NOMO-1 (cell line): ENCODE measurements at regions not wholly inside any gene's neighbourhood (a gene's known extent, or its start where the extent isn't known, plus 50 kb on each side); places are given as distances from the start of the nearest gene placed in this dataset.
"Not testable (repeated sequence)": the region's sequence is repeated elsewhere in the genome, so short reads cannot be mapped to it uniquely, and the experiment has no call there.

Experiments
- DNase-seq, 2 experiments: peaks; one replicate each; lab custom pipeline; 2025; ENCODE audit not compliant: unreplicated experiment in 2 of 2; lab: John Stamatoyannopoulos, UW

DNA sequence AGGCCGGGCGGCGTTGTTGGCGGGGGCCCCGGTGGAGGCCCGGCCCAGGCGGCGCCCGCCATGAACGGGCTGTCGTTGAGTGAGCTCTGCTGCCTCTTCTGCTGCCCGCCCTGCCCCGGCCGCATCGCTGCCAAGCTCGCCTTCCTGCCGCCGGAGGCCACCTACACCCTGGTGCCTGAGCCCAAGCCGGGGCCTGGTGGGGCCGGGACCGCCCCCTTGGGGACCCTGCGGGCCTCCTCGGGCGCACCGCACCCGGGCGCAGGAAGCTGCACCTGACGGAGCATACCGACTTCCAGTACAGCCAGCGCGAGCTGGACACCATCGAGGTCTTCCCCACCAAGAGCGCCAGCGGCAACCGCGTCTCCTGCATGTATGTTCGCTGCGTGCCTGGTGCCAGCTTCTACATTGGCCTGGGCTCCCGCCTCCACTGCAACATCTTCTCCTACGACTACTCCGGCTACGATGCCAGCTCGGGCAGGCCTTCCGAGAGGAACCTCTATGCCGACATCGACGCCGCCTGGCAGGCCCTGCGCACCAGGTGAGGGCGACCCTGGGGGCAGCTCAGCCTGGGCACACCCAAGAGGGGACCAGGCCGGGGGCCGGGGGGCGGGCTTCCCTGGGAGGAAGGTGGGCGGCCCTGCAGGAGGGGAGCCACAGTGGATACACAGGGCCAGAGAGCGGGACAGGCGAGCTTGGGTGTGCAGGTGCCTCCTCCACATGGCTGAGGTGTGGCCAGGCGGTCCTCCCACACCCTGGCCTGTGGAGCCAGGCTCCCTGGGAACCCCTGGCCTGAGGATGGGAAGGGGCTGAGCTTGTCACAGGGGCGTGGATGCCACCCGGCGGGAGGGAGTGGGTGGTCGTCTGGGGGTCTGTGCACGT, 201.6 kb downstream of the USP22 start:
- peak in 1 of 2 experiments; percentile 50 for DNase-seq

DNA sequence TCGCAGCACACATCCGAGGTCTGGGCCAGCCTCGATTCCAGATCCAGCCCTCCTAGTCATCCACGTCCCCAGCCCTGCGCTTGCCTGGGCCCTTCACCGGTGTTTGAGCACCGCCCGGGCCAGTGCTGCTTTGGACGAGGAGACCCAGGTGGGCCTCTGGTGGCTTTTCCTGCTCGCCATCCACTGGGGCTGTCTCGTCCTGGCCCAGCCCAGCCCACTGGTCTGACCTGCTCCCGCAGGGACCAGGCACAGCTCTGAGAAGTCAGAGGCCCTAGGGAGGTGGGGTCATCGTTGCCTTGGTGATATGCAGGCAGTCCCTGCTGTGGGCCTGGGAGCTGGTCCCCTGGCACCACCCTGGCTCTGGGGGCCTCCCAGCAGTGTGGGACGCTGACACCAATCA, 200.8 kb downstream of the USP22 start:
- DNase-seq = peak; percentile 54 to 68

DNA sequence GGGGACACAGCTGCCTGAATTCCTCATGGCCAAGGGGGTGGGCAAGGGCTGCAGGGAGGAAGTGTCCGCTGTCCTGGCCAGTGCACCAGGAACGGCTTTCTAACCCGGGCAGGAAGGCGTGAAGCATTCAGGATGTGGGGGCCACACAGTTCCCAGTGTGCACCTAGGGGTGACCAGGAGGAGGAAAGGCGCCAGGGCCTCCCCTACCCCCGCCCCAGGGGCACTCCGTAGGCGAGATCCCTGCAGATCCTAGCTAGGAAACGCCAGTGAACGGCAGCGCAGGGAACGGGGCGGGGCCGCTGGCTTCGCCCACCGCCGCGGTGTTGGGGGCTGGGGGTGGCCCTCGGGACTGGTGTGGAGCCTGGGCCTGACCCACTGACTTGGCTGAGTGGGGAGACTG, 199.6 kb downstream of the USP22 start:
- not testable (repeated sequence) for DNase-seq

DNA sequence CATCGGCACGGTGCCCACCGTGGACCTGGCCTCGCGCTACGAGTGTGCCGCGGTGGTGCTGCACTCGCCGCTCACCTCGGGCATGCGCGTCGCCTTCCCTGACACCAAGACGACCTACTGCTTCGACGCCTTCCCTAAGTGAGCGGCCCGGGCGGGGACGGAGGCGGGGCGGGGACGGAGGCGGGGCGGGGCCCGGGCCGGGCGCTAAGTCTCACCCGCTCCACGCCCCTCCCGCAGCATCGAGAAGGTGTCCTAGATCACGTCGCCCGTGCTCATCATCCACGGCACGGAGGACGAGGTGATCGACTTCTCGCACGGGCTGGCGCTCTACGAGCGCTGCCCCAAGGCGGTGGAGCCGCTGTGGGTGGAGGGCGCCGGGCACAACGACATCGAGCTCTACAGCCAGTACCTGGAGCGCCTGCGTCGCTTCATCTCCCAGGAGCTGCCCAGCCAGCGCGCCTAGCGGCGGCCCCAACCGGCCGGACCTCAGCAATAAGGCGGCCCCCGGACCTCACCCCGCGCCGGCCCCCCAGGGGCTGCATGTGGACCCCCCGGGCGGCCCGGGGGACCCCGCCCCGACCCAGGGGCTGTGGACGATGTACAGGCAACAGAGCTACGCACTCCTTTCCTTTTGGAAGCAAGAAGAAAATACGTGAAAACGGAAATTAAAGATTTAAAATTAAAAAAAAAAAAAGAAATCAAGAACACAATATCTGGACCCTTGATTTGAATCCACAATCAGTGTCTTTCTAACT, 198.8 kb downstream of the USP22 start:
- DNase-seq = peak; percentile 69 to 90

DNA sequence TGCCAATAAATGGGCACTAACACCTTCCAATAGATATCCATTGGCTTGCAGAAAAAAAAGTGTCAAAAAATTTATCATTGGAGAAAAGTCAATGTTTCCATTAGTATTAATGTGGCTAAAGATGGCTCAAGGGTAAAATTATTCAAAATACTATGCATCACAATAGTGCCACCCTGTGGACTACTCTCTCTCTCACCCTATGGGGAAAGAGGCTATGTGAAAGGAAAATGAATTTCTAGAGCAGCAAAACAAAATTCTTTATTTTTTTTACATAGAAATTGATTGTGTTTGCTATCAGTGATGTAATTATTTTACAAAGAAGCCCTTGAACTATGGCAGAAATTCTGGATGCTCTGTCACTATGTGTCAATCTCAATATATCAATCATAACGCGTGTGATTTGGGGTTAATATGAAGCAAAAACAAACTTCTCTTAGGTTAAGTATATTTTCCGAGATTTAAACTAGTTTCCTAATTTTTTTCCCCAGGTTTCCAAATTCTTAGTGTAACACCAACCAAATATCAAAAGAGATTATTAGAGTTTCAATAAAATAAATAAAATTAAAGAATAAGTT, 193.9 kb downstream of the USP22 start:
- not testable (repeated sequence) for DNase-seq

DNA sequence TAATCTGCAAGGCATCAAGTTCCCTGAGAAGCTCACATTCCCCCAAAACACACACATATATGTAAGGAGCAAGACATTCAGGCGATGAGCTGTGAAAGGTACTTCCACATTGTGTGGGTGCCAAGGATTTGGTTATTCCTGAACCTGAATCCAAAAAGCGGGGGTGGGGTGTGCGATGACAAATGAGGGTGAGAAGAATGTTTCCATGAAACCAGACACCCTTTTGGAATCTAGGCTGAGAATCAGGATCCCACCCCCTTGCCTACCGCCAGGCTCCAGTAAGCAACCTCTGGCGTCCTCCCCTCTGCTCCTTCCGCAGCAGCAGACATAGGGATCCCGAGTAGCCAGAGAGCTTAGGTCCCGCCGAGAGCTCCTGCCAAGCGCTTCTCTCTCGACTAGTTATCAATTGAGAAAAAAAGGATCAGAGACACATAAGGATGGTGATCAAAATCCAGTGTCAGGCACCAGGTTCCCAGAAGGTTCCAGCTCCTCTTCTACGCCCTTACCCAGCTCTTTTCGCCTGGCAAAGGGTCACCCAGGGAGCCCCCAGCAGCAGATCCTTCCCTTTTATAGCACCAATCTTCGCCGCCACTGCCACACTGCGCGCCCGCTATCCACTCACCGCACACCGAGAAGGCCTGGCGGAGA, 191.1 kb downstream of the USP22 start:
- DNase-seq = peak in 1 of 2 experiments; percentile 47

DNA sequence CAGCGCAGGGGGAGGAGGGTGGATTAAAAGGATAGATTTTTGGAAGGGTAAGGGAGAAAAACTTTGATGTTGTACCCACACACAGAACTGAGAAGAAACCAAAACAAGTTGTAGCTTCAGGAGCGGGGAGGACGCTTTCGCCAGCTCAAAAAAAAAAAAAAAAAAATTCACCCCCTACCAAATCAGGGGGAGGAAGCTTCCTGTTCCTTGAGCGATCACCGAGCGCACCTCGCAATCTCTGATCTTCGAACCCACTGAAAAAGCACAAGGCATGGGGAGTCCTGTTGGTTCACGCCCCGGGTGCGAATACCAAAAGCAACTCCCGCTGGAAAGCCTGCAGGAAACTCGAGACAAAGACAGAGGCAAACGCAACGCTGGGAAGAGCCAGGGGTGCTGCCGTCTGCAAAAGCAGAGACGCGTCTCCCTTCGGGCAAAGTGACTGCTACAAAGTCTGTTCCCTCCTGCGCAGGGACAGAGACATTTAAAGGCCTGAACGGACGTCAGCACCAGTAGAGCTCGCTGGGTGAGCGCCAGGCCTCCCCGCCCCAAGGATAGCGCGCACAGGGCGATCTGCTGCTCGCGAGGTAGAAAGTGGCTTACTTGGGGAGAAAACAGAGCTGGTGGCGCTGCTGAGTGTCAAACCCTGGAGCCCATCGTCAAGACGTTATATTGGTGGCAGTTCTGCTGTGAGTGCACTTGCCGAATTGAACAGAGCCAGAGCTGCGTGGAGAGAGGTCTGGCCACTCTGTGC, 190.4 kb downstream of the USP22 start:
- DNase-seq = peak; percentile 78 to 79

DNA sequence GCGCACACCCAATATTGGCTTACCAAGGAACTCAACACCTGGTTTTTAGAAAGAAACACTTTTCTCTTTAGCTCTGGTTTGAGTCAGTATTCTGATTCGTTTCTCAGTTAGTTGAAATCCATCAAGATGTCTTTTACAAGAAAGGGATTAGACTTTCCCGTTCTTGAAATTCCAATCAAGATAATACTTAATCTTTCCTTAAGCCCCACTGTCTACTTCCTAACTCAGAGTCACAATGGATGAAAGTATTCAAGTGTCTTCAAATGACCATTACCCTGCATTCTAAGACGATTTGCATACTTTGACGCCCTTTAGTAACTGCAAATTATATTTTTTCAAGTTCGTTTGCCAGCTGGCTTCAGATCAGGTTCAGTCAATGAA, 189.8 kb downstream of the USP22 start:
- DNase-seq = no peak

DNA sequence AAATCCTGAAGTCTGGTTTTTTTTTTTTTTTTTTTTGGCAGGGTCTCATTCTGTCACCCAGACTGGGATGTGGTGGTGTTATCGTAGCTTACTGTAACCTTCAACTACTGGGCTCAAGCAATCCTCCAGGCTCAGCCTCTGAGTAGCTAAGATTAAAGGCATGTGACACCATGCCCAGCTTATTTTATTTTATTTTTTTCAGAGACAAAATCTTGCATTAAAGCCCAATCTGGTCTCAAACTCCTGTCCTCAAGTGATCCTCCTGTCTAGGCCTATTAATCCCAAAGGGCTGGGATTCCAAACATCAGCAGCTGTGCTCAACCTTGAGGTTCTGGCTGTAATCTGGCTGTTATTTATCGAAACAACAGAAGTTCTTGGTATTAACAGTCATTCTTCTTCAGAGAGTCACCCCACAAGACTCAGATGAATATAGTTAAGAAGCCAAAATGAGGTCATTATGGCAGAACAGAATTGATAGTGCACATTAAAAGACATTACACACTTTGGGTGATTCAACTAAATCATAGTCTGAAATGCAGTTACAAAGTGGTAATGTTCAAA, 186.8 kb downstream of the USP22 start:
- not testable (repeated sequence) for DNase-seq

DNA sequence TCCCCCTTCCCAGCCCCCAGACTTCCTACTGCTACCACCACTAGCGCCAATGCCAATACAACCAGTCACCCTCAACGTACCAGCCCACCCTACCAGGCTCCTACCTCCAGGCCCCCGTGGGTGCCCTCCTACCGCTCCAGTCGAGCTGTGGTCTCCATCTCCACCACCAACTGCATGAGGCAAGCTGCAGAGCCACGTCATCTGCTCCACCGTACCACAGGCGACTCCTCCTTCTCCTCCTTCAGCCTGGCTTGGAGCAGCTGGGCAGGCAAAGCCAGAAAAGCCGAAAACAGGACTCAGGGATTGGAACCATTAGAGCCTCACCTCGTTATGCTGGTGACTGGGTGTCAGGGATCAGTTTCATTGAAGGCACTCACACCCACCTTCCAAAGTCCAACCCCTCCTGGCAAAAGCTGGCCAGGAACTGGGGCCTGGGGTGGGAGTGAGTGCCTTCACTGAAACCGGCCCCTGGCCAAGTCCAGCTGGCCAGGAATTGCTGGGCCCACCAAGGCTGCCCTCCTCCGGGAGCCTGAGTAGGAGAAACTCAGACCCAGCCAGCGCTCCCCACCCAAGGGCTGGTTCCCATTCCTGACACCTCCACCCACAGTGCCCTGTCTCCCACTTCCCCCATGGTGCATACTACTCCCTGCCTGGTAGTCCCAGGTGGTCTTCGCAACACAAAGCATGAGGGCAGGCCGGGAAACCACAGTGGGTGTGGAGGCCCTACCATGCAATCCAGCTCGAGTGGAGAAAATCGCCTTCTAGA, 176.2 kb downstream of the USP22 start:
- DNase-seq = not testable (repeated sequence)

DNA sequence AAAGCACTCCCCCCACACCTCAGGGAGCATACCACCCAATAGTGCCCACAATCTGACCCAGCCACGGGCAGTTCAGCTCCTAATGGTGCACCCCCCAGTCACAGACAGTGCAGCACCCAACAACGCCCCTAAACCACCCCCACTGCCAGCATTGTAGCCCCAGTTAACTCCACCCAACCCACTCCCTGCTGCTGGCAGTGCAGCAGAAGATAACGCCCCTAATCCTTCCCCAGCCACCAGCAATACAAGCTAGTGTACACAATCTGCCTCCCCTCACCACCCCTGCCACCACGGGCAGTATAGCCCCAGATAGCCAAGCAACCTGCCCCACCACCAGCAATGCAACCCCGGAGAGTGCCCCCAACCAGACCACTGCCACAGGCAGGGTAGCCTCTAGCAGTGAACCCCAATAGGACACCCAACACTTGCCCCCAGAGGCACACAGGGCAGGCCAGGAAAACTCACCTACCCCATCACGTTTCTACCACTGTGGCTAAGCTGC, 175.3 kb downstream of the USP22 start:
- DNase-seq = not testable (repeated sequence)

DNA sequence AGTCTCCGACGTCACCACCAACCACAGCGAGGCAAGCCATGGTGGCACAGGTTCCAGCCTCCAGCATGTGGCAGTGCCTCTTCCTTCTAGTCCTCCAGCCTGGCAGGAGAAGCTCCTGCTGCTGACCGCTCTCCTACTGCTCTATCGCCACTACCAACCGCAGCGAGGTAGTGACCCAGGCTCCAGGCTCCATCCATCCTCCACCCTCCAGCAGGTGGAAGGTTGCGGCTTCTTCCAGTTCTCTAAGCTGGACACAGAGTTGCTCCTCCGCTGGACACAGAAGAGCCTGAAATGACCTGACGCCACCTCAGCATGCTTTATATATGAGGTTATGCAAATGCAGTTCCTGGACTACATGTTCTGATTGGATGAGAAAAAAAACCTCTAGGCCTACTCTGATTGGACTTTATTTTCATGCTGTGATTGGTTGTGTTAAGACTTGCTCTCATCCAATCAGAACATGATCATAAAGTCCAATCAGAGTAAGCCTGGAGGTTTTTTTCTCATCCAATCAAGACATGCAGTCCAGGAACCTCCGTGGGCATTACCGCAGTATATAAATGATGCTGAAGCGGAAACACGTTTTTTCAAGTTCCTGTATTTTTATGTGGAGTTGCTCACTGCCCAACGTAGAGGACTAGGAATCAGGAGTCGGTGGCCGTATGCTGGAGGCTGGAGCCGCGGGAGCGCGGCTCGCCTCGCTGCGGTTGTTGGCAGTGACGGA, 174.7 kb downstream of the USP22 start:
- not testable (repeated sequence) for DNase-seq

DNA sequence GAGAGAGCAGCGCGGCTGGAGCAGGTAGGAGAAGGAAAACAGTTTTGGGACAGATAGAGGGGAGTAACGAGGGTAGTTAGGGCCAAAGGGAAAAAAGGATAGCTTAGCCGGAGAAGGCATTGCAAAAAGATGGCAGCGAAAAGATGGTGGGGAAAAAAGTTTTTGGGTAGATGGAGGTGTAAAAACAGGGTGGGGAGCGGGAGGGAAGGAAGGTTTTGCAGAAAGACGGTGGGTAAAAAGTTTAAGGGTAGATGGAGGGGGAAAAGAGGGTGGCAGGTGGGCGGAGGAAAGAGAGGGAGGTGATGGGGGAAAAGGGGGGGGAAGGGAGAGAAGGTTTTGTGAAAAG, 174.2 kb downstream of the USP22 start:
- DNase-seq = not testable (repeated sequence)

DNA sequence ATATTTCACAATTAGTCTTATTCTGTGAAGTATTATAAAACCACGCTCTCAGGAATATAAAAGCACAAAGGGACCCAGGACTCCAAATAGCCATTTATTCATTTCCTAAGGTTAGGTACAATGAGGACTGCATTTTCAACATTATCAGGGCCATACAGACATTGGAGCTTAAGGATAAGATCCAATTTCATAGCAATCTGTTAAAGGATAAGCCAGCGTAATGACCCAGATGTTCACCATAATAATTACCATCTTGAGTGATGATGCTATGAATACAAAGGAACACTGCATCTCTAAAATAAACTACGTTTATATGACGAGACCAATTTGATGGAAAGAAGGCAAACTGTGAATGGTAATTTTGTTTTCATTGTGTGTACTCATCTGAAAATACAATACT, 169.6 kb downstream of the USP22 start:
- DNase-seq = not testable (repeated sequence)

DNA sequence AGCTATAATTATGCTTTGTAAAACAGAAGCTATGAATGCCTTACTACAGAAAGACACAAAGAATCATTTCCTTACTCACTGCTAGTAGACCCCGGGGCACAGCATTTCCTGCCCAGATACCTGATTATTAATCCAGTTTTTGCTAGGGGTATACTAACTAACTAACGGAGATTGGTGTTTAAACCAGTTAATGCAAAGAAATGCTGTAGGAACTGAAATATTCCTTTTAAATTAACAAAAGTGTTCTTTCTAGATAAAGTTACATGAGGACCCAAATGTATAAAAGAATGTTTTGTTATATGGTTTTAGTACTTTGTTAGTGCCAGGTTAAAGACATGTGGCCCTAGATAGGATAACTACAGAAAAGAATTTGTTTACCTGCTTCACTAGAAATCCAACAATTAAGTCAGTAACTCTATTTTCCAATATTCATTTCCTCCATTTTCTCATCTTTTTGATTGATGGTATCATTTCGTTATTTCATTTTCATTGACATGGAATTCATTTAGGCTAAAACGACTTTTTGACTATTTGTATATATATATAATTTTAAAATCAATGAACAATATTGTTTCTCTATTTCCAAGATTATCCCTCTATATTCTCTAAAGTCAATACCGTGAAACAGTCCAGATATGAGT, 169.0 kb downstream of the USP22 start:
- not testable (repeated sequence) for DNase-seq

DNA sequence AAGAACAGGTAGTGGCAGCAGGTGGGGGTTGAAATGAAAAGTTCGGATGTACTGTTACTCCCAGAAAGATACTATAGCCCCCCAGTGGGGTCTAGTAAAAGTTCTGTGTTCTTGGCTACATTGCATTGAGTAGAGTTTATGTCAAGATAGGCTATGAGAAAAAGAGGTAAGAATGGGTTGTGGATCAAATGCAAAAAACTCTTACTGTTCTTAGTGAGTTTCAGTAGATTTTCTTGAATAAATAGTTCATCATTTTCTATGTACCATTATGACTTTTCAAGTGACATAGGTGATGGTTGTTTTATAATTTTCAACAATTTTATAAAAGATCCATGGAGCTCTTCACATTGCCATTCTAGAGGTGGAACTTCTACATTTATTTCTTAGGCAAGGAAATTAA, 165.4 kb downstream of the USP22 start:
- DNase-seq = not testable (repeated sequence)

DNA sequence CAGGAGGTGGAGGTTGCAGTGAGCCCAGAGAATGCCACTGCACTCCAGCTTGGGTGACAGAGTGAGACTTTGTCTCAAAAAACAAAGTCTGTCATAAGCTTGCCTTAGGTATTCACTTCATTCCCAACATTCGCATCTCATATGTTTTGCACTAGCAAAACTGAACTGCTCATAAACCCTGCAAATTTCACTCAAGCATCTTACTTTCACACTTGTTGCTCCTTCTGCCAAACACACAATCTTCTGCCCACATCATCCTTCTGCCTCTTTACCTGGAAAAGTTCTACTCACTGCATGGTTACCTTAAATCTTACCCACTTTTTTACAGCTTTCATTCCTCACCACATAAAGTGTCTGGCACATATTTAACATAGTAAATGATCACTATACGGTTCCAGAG, 152.5 kb downstream of the USP22 start:
- no peak for DNase-seq

DNA sequence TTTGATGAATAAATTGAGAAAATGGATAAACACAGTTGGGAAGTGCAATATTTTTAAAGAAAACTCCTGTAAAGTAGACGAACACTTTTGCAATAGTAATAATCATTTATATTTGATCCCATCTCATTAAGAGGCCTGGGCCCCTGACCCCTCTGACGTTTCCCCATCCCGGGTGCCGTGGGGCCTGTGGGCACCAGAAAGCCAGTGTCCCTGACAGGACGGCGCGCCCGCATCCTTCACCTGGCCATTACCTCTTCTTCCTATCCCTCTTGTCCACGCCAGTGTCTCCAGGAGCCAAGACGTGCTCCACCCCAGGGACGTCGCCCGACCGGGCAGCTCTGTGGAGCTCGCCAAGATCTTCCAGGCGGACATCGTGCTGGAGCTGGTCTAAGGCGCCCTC, 147.4 kb downstream of the USP22 start:
- DNase-seq = not testable (repeated sequence)
